ENCODE measurements at regions not wholly inside any gene's neighbourhood (a gene's known extent, or its start where the extent isn't known, plus 50 kb on each side); places are given as distances from the start of the nearest gene placed in this dataset.

- DNase-seq (ENCODE audit: low read depth in 2 of 2) = no peak
Measured at GRCh38 chr5:77844623-77845323, 68.6 kb upstream of the TBCA start.

- DNase-seq (ENCODE audit: low read depth in 2 of 2) = no peak
Measured at GRCh38 chr5:77844373-77844622, 68.2 kb upstream of the TBCA start.

- no peak for DNase-seq (ENCODE audit: low read depth in 2 of 2)
Measured at GRCh38 chr5:77843570-77844372, 67.6 kb upstream of the TBCA start.

- no peak for DNase-seq (ENCODE audit: low read depth in 2 of 2)
Measured at GRCh38 chr5:77842243-77842642, 66.1 kb upstream of the TBCA start.

- DNase-seq (ENCODE audit: low read depth in 2 of 2) = no peak
Measured at GRCh38 chr5:77841616-77842015, 65.5 kb upstream of the TBCA start.

GRCh38 chr5:77840930-77841329 lies 64.8 kb upstream of the TBCA start:
- DNase-seq (ENCODE audit: low read depth in 2 of 2) = no peak

GRCh38 chr5:77839691-77840090 lies 63.6 kb upstream of the TBCA start:
- DNase-seq (ENCODE audit: low read depth in 2 of 2) = no peak

GRCh38 chr5:77832938-77833337 lies 56.8 kb upstream of the TBCA start:
- DNase-seq (ENCODE audit: low read depth in 2 of 2) = no peak

GRCh38 chr5:77832166-77832770 lies 56.1 kb upstream of the TBCA start:
- DNase-seq (ENCODE audit: low read depth in 2 of 2) = no peak

GRCh38 chr5:77828445-77828844 lies 52.3 kb upstream of the TBCA start:
- no peak for DNase-seq (ENCODE audit: low read depth in 2 of 2)
